NCI-H460 (cell line): ENCODE measurements at regions not wholly inside any gene's neighbourhood (a gene's known extent, or its start where the extent isn't known, plus 50 kb on each side); places are given as distances from the start of the nearest gene placed in this dataset.
"Not testable (repeated sequence)": the region's sequence is repeated elsewhere in the genome, so short reads cannot be mapped to it uniquely, and the experiment has no call there.

ENCODE experiments used
- DNase-seq: peaks from one replicate; pipeline ENCODE4 v3.0.0-alpha.2; 2016; ENCODE audit warnings: low read depth; ENCODE audit errors: extremely low read depth

DNA sequence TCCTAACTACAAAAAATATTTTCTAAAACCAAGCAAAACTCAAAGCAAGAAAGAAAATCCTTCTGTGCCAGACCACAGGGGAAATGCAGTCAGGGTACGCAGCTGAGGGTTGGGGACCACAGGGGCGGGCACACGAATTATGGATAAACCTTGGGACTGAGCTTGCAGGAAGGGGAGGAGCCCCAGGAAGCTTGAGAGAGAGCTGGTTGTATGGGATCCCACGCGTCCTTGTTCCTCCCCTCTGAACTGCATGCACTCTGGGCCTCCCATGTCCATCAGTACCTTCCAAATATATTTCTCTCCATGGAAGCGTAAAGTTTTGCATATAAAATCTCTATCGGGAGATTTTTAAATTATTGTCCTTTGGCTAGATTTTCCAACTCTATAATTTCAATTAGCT lies 673.4 kb downstream of the TBC1D22A start:
- DNase-seq, result no peak

DNA sequence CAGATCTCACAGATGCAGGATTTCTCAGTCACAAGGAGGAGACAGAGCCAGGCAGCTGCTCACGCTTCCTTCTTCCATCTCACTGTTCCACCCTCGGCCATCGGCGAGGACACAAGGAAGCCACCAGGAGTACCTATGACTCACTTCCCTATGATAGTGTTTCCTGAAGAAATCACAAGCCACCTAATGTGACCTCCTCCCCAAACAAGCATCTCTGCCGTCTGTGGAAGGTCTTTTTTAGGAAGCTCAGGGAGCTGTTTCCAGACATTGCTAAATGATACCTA lies 672.7 kb downstream of the TBC1D22A start:
- no peak for DNase-seq

DNA sequence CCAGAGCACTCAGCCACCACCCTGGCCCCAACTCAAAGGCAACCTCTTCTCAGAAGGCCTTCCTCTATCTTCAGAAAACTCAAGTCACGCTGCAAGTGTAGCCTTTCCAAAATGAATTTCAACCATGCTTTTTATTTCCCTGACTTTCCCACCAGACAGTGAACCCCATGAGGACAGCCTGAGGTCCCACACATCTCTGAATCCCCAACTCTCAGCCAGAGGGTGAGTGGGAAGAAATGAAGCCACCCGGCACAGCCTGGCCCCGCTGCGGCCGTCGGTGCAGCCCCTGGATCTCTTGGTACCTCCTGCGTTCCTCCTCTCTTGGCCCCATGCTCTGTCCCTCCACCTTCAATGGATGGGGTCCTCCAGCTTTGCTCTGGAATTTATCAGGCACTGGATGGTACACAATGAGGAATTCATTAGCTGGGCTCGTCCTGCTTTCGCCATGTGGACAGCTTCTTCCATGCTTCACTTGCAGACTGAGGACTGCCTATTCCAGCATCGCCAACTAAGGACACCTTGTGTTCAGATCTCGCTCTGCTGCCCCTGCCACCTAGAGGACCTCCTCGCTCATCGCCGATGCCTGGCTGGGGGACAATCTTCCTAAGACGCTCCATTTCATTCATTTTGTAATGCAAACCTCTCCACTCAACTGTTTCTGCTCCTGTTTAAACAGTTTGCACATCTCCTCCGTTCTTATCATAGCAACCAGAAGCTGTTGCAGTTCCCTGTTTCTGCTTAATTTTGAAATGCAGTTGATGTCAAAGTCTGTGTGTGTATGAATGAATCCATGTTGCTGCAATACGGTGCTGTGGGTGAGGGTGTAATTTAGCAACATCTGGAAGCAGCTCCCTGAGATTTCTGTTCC lies 672.1 kb downstream of the TBC1D22A start:
- DNase-seq, result no peak

DNA sequence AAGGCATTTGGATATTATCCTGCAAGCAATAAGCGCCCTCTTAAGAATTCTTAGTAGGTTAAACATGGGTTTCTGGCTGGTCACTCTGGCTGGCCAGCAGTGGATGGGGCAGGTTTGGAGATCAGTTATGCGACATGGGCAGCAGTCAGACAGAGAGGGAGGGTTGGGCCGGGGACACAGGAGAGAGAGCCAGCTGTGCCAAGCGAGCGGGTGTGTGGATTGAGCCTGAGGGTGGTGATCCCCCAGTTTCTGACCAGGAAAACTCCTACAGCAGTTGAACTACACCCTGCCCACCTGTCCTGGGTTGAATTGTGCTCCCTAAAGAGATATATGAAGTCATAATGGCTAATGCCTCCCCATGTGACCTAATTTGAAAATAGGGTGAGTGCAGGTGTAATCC lies 671.2 kb downstream of the TBC1D22A start:
- no peak for DNase-seq

DNA sequence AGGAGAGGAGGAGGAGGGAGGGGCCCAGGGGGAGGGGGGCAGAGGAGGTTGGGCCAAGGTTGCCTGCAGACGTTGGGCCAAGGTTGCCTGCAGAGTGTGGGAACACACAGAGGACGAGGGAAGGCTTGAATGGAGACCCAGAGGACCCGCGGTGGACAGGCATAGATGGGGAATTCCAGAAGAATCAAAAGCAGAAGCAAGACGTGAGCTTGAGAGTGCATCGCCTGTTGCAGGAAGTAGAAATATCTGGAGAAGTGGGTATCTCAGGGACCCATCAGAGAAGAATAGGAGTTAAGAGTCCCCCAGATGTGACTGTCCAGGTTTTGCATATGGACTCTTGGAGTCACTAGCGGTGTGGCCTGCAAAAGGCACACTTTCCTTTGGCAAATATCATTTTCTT lies 670.2 kb downstream of the TBC1D22A start:
- no peak for DNase-seq

DNA sequence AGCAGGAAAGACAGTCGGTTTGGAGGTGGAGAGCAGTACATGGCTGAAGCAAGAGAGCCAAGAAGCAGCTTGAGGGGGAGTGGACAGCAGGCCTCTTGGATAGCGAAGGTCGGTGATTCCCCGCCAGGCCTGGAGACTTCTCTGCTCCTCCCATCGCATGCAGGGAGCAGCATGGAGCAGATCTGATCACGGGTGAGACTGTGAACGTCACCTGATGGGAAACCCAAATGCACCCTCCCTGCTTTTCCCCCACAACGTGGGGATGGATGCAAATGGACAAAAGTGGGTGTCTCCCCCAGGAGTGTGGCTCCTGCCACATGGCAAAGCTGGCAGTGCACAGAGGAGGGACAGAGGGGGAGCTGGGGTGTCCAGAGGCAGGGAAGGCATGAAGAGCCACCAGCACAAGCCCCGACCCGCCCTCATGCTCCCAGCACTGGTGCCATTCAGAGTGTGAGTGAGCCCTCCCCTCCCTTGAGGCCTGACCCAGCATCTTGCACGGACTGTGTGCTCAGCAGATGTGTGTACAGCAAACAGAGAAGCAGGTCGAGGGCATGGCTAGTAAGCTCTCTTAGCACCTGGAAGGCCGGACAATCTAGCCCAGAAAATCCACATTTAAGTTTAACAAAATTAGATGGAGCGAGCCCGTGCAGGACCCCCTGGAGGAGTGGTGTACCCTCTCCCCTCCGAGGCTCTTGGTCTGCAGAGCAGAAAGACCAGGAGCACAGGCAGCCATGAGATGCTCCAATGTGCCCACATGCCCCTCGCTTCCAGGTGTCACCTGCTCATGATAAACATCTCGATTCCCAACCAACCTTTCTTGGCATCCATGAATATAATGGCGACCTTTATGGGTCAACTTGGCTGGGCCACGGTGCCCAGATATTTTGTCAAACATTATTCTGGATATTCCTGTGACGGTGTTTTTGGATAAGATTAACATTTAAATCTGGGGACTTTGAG lies 661.7 kb downstream of the TBC1D22A start:
- DNase-seq, result no peak

DNA sequence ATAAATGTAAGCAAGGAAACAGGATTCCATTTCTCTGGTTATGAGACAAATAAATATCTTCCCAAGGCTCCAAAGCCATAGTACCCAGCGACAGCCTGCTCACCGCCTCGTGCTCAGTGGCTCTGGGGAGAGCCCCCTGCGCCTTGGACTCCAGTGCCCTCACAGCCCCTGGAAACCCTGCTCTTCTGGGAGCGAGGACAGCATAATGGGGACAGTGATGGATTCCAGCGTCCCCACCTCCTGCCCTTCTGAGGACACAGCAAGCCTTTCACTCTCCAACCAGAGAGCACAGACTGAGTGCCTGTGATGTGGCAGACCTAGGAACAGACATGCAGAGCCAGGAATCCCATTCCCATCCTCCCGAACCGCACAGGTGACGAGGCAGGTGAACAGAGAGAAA lies 660.8 kb downstream of the TBC1D22A start:
- DNase-seq, result no peak

DNA sequence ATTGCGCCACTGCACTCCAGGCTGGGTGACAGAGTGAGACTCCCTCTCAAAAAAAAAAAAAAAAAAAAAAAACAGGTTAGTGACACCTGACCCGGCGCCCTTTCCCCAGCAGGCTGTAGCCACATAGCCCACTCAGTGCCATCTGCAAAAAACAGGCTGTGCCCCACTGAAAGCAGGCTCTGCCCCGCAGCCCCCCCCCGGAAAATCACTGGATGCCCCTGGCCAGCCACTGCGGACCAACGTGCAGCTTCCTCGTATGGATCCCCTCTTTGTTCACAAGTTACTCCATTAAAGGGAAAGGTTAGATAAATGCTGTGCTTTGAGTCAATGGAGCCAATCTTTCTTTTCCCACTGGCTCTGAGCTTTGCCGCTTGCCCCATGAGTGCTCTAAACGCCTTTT lies 660.3 kb downstream of the TBC1D22A start:
- no peak for DNase-seq

DNA sequence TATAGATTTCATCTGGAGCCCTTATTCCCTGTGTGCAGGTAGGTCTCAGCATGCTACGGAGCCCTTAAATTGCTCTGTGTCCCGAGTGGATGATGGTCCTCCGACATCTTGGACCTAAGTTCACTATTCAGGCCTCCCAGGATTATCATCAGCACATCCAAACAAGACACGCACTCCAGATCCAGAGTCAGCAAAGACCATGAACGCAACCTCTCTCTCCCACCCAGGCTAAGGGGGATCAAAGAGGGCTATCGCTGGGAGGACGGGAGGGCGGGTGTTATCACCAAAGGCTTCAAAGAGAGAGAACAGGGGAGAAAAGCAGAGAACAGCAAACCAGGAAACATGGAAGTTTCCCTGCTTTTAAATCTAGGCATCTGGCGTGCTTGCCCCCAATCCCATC lies 659.4 kb downstream of the TBC1D22A start:
- DNase-seq, result no peak

DNA sequence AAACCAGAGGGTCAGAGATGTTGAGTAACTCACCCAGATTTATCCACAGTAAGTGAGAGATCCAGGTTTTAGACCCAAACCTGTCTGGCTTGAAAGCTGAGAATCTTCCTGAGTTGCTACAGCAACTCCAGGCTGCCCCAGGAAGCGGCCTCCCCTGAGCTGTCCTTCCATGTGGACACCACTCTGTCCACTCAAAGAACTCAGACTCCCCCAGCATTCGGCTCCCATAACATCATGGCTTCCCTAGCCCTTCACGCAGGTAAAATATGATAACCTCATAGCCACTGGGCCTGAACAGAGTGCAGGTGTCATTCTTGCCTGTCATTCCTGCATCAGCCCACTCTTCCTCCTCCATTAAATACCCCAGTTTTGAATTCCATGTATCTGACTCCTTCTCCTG lies 657.8 kb downstream of the TBC1D22A start:
- no peak for DNase-seq

DNA sequence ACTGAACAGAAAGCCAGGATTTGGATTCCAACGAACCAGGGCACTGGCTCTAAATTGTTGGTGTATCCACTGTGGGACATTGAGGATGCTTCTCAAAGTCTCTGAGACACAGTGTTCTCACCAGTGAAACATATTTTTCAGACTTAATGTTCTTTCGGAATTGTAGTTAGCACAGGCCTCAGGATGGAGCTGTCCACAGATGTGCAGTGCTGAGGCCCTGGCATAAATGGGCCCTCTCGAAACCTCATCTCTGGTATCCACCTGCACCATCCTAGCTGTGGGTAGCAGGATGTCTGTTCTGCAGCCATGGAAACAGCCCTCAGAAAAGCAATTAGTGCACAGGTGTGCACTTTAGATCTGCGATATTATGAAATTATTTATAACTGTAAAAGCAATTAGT lies 656.8 kb downstream of the TBC1D22A start:
- no peak for DNase-seq

DNA sequence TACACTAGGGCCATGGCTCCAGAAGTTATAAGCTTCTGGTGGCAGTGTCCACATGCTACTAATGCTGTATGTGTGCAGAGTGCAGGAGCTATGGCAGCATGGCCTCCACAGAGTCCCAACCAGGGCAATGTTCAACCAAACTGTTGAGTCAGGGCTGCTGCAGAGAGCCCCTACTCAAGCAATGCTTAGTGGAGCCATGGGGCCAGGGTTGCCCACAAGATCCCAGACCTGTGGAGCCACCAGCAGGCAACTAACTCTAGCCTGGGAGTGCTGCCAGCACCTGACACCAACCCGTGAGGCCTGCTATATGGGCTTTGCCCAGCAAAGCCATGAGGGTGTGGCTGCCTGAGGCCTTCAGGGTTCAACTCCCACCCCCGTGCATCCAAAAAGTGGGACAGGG lies 655.2 kb downstream of the TBC1D22A start:
- DNase-seq, result no peak

DNA sequence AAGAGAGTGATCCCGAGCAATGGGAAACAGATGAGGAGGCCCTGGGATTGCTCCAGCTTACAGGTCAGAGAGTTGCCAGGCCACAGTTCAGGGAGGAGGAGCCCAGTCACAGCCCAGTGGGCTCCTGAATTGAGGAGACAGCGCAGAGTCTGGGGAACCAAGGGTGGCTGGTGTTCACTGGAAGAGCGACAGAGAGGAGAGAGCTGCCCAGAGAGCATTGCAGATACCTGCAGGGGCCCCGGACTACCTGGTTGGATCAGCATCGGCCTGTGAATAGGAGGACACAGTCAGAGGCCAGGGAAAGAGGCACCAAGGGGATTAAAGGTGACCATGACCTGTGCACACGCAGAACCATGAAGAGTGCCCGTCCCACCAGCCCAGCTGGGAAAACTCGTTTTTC lies 648.6 kb downstream of the TBC1D22A start:
- DNase-seq, result no peak

DNA sequence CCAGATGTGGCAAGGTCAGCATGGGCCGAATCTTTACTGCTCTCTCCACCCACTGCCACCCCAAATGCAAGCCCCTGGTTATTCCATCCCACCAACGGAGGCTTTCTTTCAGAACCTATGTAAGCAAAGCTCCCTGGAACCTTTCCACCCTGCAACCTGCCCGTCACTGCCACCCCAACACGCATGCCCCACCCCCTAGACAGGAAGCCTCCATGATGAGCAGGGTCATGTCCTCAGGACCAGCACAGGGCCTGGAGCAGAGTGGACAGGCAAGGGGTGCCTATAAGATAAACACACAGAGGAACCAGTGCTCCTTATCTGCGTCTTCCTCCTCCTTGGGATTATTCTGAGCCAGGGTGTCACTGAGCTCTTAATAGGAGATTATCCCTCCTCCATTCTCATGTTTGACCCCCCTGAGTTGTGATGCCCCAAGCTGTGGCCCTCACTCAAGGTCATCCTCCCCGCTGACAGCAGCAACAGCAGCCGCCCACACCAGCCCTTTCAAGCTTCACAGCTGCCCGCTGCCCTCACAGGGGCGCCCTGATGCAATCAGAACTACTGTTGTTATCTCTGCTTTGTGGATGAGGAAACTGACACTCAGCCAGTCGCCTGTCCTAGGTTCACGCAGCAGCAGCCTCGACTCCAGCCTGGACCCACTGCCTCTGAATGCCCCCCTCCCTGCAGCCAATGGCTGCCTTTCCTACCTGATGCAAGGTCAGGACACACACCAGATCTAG lies 647.3 kb downstream of the TBC1D22A start:
- DNase-seq, result no peak

DNA sequence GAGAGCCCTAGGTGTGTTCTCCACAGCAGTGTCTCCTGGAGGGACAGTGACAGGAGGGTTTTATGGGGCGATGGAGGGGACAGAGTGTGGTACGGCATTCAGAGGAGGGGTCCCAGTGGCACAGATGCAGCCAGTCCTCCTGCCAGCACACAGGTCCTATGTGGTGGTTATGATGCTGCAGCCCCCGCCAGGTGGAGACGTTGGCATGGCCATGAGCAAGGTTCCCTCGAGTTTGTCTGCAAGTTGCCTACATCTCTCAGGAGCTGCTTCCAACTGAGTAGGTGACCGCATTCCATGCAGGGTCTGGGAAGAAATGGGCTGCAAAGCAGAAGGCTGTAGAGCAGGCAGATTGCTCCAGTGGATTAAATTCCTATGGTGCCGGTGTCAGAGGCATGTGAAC lies 646.0 kb downstream of the TBC1D22A start:
- no peak for DNase-seq

DNA sequence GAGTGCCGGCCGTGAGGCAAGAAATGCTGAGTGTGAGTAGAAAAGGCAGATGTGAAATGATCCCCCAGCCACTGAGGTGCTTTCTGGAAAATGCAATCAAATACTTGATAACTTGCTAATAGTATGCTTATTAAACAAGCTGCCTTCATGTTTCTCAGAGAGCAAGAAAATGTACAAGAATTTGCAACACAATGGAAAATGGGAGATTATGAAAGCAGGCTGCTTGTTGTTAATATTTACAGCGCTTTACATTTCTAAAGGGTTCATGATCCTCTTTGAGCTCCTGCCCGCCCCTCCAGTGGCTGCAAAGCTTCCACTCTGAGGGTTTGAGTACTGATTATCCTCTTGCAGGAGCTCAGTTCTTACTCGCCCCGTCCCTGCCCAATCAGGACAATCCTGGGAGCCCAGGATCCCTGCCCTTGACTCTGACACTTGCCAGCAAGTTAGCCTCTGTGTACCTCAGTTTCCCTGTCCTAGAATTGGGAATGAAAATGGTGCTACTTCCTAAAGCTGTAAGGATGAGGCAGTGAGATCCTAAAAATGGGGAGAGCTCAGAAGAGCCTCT lies 645.1 kb downstream of the TBC1D22A start:
- no peak for DNase-seq

DNA sequence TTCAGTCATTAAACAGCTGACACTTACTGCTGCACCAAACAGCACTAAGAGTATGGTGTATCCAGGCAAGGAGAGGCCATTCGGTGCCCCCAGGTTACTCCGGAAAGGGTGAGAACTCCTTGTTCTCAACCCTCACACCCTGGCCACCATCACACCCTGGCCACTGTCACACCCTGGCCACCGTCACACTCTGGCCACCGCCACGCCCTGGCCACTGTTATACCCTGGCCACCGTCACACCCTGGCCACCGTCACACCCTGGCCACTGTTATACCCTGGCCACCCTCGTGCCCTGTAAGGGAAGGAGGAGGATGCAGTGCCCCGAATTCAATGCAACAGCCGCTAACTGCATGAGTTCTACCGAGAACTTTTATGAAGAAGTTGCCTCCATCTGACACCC lies 644.4 kb downstream of the TBC1D22A start:
- DNase-seq, result no peak

DNA sequence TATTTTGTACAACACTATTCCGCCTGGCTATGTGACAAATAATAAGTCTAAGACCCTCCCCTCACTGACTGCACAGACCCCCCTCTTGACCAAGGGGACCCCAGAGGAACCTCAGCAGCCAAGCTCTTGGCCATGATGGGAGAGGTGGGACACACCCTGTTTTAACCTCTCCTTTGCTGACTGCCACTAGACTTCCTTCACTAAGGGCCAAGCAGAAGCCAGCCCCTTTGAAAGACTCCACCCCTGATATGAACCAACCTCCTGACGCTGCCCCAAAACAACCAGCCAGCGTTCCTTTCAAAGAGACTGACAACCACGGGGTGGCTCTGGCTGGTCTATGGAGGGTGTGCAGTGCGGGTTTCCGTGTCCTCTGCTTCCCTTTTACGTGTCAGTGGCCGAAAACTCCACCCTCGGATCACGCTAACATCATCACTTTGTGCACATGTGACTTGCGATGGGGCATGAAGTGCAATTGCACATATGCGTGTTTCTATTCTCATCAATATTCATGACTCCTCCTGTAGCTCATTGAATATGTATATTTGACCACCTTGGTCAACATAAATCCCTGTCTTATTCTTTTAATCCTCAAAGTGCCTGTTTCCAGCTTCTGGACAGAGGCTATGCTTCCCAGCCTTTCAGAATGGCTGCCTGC lies 643.9 kb downstream of the TBC1D22A start:
- DNase-seq, result no peak

DNA sequence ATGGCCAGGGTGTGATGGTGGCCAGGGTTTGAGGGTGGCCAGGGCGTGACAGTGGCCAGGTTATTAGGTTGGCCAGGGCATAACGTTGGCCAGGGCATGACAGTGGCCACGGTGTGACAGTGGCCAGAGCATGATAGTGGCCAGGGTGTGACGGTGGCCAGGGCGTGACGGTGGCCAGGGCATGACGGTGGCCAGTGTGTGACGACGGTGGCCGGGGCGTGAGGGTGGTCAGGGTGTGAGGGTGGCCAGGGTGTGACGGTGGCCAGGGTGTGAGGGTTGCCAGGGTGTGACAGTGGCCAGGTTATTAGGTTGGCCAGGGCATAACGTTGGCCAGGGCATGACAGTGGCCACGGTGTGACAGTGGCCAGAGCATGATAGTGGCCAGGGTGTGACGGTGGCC lies 642.8 kb downstream of the TBC1D22A start:
- not testable (repeated sequence) for DNase-seq

DNA sequence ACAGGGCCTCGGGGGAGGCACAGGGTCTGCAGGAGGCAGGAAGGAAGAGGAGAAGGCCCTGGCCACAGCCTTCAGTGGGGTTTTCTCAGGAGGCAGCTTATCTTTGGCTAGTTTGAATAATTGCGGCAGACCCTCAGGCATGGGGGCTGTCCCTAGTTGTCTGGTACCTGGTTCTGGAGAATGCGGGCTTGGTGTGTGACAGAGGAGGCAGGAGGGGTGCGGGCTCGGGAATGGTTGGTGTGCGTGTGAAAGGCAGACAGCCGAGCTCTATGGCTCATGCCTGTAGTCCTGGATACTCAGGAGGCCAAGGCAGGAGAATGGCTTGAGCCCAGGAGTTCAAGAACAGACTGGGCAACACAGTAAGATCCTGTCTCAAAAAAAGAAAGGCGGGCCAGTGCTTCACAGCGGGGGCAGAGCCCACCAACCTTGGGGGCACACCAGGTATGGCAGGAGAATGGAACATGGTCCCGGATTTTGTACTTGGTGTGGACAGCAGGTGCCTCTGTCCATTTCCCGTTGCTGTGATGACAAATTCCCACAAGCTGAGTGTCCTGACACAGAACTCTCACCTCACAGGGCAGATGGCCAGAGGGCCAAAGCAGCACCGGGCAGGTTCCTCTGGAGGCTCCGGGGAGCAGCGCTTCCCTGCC lies 640.6 kb downstream of the TBC1D22A start:
- no peak for DNase-seq
